ENCODE measurements at regions not wholly inside any gene's neighbourhood (a gene's known extent, or its start where the extent isn't known, plus 50 kb on each side); places are given as distances from the start of the nearest gene placed in this dataset.
"Not testable (repeated sequence)": the region's sequence is repeated elsewhere in the genome, so short reads cannot be mapped to it uniquely, and the experiment has no call there.

GRCh38 chr7:6882321-6882721 is 56.2 kb upstream of the CCZ1B start:
- not testable (repeated sequence) for H3K9me3 Mint-ChIP-seq (ENCODE audit: unreplicated experiment); H3K27ac Mint-ChIP-seq (ENCODE audit: unreplicated experiment); H3K4me1 Mint-ChIP-seq (ENCODE audit: unreplicated experiment); H3K4me3 Mint-ChIP-seq (ENCODE audit: unreplicated experiment); H3K36me3 Mint-ChIP-seq (ENCODE audit: low read depth, unreplicated experiment); H3K27me3 Mint-ChIP-seq (ENCODE audit: unreplicated experiment); DNase-seq (ENCODE audit: low spot score)

GRCh38 chr7:6883756-6884155 is 57.7 kb upstream of the CCZ1B start:
- not testable (repeated sequence) for H3K4me3 Mint-ChIP-seq (ENCODE audit: unreplicated experiment)

GRCh38 chr7:6886198-6886597 is 60.1 kb upstream of the CCZ1B start:
- Mint-ChIP-seq H3K27me3 (ENCODE audit: unreplicated experiment) (peaks cover 6% of the 10 kb centered on the region), H3K27ac (ENCODE audit: unreplicated experiment) (no peak overlapping the region), H3K9me3 (ENCODE audit: unreplicated experiment) (no peaks in the 10 kb centered on the region), H3K36me3 (ENCODE audit: low read depth, unreplicated experiment) (no peaks in the 10 kb centered on the region), H3K4me1 (ENCODE audit: unreplicated experiment) (no peaks in the 10 kb centered on the region), H3K4me3 (ENCODE audit: unreplicated experiment) (no peak overlapping the region)
- DNase-seq (ENCODE audit: low spot score) = no peak
- no peak for TF ChIP-seq CTCF (IDR thresholded peaks at IDR 0.05; ENCODE audit: unreplicated experiment)

More at GRCh38 chr7:6883756-6884155, 57.7 kb upstream of the CCZ1B start:
- H3K9me3 Mint-ChIP-seq (ENCODE audit: unreplicated experiment); H3K36me3 Mint-ChIP-seq (ENCODE audit: low read depth, unreplicated experiment); H3K27ac Mint-ChIP-seq (ENCODE audit: unreplicated experiment); H3K27me3 Mint-ChIP-seq (ENCODE audit: unreplicated experiment); H3K4me1 Mint-ChIP-seq (ENCODE audit: unreplicated experiment); DNase-seq (ENCODE audit: low spot score): not testable (repeated sequence)

GRCh38 chr7:6888267-6889045 is 62.4 kb upstream of the CCZ1B start:
- DNase-seq (ENCODE audit: low spot score); H3K27ac Mint-ChIP-seq (ENCODE audit: unreplicated experiment); H3K36me3 Mint-ChIP-seq (ENCODE audit: low read depth, unreplicated experiment); H3K27me3 Mint-ChIP-seq (ENCODE audit: unreplicated experiment); H3K4me3 Mint-ChIP-seq (ENCODE audit: unreplicated experiment); H3K9me3 Mint-ChIP-seq (ENCODE audit: unreplicated experiment); H3K4me1 Mint-ChIP-seq (ENCODE audit: unreplicated experiment): not testable (repeated sequence)

GRCh38 chr7:6889252-6889812 is 63.3 kb upstream of the CCZ1B start:
- Mint-ChIP-seq H3K36me3 (ENCODE audit: low read depth, unreplicated experiment) (no peaks in the 10 kb centered on the region), H3K4me1 (ENCODE audit: unreplicated experiment) (no peaks in the 10 kb centered on the region), H3K27me3 (ENCODE audit: unreplicated experiment) (peaks cover 5% of the 10 kb centered on the region), H3K27ac (ENCODE audit: unreplicated experiment) (no peak overlapping the region), H3K4me3 (ENCODE audit: unreplicated experiment) (no peak overlapping the region), H3K9me3 (ENCODE audit: unreplicated experiment) (no peaks in the 10 kb centered on the region)
- no peak for DNase-seq (ENCODE audit: low spot score)
- no peak for TF ChIP-seq CTCF (IDR thresholded peaks at IDR 0.05; ENCODE audit: unreplicated experiment)

GRCh38 chr7:6902097-6902518 is 76.0 kb upstream of the CCZ1B start:
- not testable (repeated sequence) for H3K27me3 Mint-ChIP-seq (ENCODE audit: unreplicated experiment); H3K36me3 Mint-ChIP-seq (ENCODE audit: low read depth, unreplicated experiment); H3K9me3 Mint-ChIP-seq (ENCODE audit: unreplicated experiment); DNase-seq (ENCODE audit: low spot score); H3K4me1 Mint-ChIP-seq (ENCODE audit: unreplicated experiment); H3K4me3 Mint-ChIP-seq (ENCODE audit: unreplicated experiment); H3K27ac Mint-ChIP-seq (ENCODE audit: unreplicated experiment)

- H3K4me3 Mint-ChIP-seq (ENCODE audit: unreplicated experiment) = not testable (repeated sequence)
Measured at GRCh38 chr7:6903289-6903688, 77.2 kb upstream of the CCZ1B start.

GRCh38 chr7:6903792-6904191 is 77.7 kb upstream of the CCZ1B start:
- not testable (repeated sequence) for H3K27ac Mint-ChIP-seq (ENCODE audit: unreplicated experiment); H3K4me1 Mint-ChIP-seq (ENCODE audit: unreplicated experiment); H3K36me3 Mint-ChIP-seq (ENCODE audit: low read depth, unreplicated experiment); DNase-seq (ENCODE audit: low spot score); H3K27me3 Mint-ChIP-seq (ENCODE audit: unreplicated experiment); H3K4me3 Mint-ChIP-seq (ENCODE audit: unreplicated experiment); H3K9me3 Mint-ChIP-seq (ENCODE audit: unreplicated experiment)

More at GRCh38 chr7:6903289-6903688, 77.2 kb upstream of the CCZ1B start:
- not testable (repeated sequence) for DNase-seq (ENCODE audit: low spot score); H3K36me3 Mint-ChIP-seq (ENCODE audit: low read depth, unreplicated experiment); H3K27ac Mint-ChIP-seq (ENCODE audit: unreplicated experiment); H3K27me3 Mint-ChIP-seq (ENCODE audit: unreplicated experiment); H3K4me1 Mint-ChIP-seq (ENCODE audit: unreplicated experiment); H3K9me3 Mint-ChIP-seq (ENCODE audit: unreplicated experiment)
